ENCODE measurements at regions not wholly inside any gene's neighbourhood (a gene's known extent, or its start where the extent isn't known, plus 50 kb on each side); places are given as distances from the start of the nearest gene placed in this dataset.
"Not testable (repeated sequence)": the region's sequence is repeated elsewhere in the genome, so short reads cannot be mapped to it uniquely, and the experiment has no call there.

- H3K4me3 ChIP-seq (ENCODE audit: control insufficient read depth, low read depth, low read length): no peak overlapping the region
- TF ChIP-seq CTCF (conservative IDR thresholded peaks at IDR 0.05; ENCODE audit: control insufficient read depth, insufficient read depth, low read depth, low read length): no peak
- no peak for DNase-seq (ENCODE audit: low read depth)
Observed at GRCh38 chr2:239802185-239802649, 222.9 kb downstream of the NDUFA10 start.

- no peak for DNase-seq (ENCODE audit: low read depth)
- no peak overlapping the region for H3K4me3 ChIP-seq (ENCODE audit: control insufficient read depth, low read depth, low read length)
- no peak for TF ChIP-seq CTCF (conservative IDR thresholded peaks at IDR 0.05; ENCODE audit: control insufficient read depth, insufficient read depth, low read depth, low read length)
Observed at GRCh38 chr2:239801404-239802184, 223.5 kb downstream of the NDUFA10 start.

GRCh38 chr2:239800785-239801386 is 224.3 kb downstream of the NDUFA10 start:
- no peak overlapping the region for H3K4me3 ChIP-seq (ENCODE audit: control insufficient read depth, low read depth, low read length)
- no peak for TF ChIP-seq CTCF (conservative IDR thresholded peaks at IDR 0.05; ENCODE audit: control insufficient read depth, insufficient read depth, low read depth, low read length)
- DNase-seq (ENCODE audit: low read depth): no peak

- no peak for TF ChIP-seq CTCF (conservative IDR thresholded peaks at IDR 0.05; ENCODE audit: control insufficient read depth, insufficient read depth, low read depth, low read length)
- no peak overlapping the region for H3K4me3 ChIP-seq (ENCODE audit: control insufficient read depth, low read depth, low read length)
- DNase-seq (ENCODE audit: low read depth): no peak
Observed at GRCh38 chr2:239797316-239797715, 227.8 kb downstream of the NDUFA10 start.

GRCh38 chr2:239795761-239796160 is 229.4 kb downstream of the NDUFA10 start:
- not testable (repeated sequence) for DNase-seq (ENCODE audit: low read depth); H3K4me3 ChIP-seq (ENCODE audit: control insufficient read depth, low read depth, low read length)

GRCh38 chr2:239793836-239794235 is 231.3 kb downstream of the NDUFA10 start:
- TF ChIP-seq CTCF (conservative IDR thresholded peaks at IDR 0.05; ENCODE audit: control insufficient read depth, insufficient read depth, low read depth, low read length): no peak
- H3K4me3 ChIP-seq (ENCODE audit: control insufficient read depth, low read depth, low read length): no peak overlapping the region
- no peak for DNase-seq (ENCODE audit: low read depth)

- no peak for DNase-seq (ENCODE audit: low read depth)
Observed at GRCh38 chr2:239793086-239793485, 232.1 kb downstream of the NDUFA10 start.

More at GRCh38 chr2:239793086-239793485, 232.1 kb downstream of the NDUFA10 start:
- no peak for TF ChIP-seq CTCF (conservative IDR thresholded peaks at IDR 0.05; ENCODE audit: control insufficient read depth, insufficient read depth, low read depth, low read length)
- no peak overlapping the region for H3K4me3 ChIP-seq (ENCODE audit: control insufficient read depth, low read depth, low read length)
